ENCODE measurements at regions not wholly inside any gene's neighbourhood (a gene's known extent, or its start where the extent isn't known, plus 50 kb on each side); places are given as distances from the start of the nearest gene placed in this dataset.

GRCh38 chr5:167509076-167509475, 782.4 kb upstream of the WWC1 start:
- TF ChIP-seq, protein P1, sequence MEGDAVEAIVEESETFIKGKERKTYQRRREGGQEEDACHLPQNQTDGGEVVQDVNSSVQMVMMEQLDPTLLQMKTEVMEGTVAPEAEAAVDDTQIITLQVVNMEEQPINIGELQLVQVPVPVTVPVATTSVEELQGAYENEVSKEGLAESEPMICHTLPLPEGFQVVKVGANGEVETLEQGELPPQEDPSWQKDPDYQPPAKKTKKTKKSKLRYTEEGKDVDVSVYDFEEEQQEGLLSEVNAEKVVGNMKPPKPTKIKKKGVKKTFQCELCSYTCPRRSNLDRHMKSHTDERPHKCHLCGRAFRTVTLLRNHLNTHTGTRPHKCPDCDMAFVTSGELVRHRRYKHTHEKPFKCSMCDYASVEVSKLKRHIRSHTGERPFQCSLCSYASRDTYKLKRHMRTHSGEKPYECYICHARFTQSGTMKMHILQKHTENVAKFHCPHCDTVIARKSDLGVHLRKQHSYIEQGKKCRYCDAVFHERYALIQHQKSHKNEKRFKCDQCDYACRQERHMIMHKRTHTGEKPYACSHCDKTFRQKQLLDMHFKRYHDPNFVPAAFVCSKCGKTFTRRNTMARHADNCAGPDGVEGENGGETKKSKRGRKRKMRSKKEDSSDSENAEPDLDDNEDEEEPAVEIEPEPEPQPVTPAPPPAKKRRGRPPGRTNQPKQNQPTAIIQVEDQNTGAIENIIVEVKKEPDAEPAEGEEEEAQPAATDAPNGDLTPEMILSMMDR (IDR thresholded peaks at IDR 0.05 in 8 of 11, conservative IDR thresholded peaks at IDR 0.05 in 3 of 11): no peak
- TF ChIP-seq POLR2A (IDR thresholded peaks at IDR 0.05) (no peak), POLR2AphosphoS5 (IDR thresholded peaks at IDR 0.05) (no peak)
